Endothelial cell of umbilical vein (primary cell): ENCODE measurements at regions not wholly inside any gene's neighbourhood (a gene's known extent, or its start where the extent isn't known, plus 50 kb on each side); places are given as distances from the start of the nearest gene placed in this dataset.
"Not testable (repeated sequence)": the region's sequence is repeated elsewhere in the genome, so short reads cannot be mapped to it uniquely, and the experiment has no call there.

Experiments
- BruUV-seq: library from RNA; stranded (reverse); fragments of 400-500 nt; replicated peaks from 2 replicates; lab custom pipeline; 2021; lab: Mats Ljungman, UMichigan
- CTCF ChIA-PET: fragments of 300-600, 350-600 bp; sonication (Branson Sonifier 250); formaldehyde crosslinking; loops from one replicate; lab custom pipeline; 2021; ENCODE audit warnings: antibody characterized with exemption, inconsistent platforms; lab: Charles Lee
- POLR2A ChIA-PET: fragments of 300-600, 350-600 bp; sonication (Branson Sonifier 250); formaldehyde crosslinking; loops from one replicate; lab custom pipeline; 2021; ENCODE audit warnings: antibody characterized with exemption, inconsistent platforms; lab: Charles Lee
- DNase-seq: peaks from one replicate; pipeline ENCODE4 v3.0.0-alpha.2; 2011; ENCODE audit warnings: low read depth, low spot score
- FAIRE-seq: peaks from 2 replicates; lab custom pipeline; 2011; peaks lifted over from hg19 to GRCh38; lab: Jason Lieb, UNC
- H2AFZ ChIP-seq: 2 replicates; pipeline ENCODE4 v1.6.0; 2012; ENCODE audit warnings: low read depth, low read length, control low read depth, inconsistent platforms
- H3K27ac ChIP-seq: 2 replicates; pipeline ENCODE4 v1.5.1; 2011; ENCODE audit warnings: low read depth, mild to moderate bottlenecking, control low read depth, low read length, moderate library complexity; ENCODE audit not compliant: insufficient read depth
- H3K27me3 ChIP-seq, 2 experiments: 2 replicates each; pipeline versions ENCODE4 v1.6.0 to v1.6.1; 2011; ENCODE audit warnings: low read length in 2 of 2, mixed read lengths in 1 of 2; ENCODE audit not compliant: control insufficient read depth in 2 of 2, insufficient read depth in 2 of 2
- H3K36me3 ChIP-seq, 2 experiments: 2 replicates in 1 of 2; 3 replicates in 1 of 2; pipeline ENCODE4 v1.5.1; 2011; ENCODE audit warnings: low read length in 2 of 2, mild to moderate bottlenecking in 1 of 2, moderate library complexity in 1 of 2; ENCODE audit not compliant: control insufficient read depth in 2 of 2, insufficient read depth in 2 of 2; ENCODE audit errors: extremely low read depth in 1 of 2
- H3K4me1 ChIP-seq: 3 replicates; pipeline ENCODE4 v1.5.1; 2011; ENCODE audit warnings: mild to moderate bottlenecking, low read length; ENCODE audit not compliant: control insufficient read depth, insufficient read depth; ENCODE audit errors: extremely low read depth
- H3K4me2 ChIP-seq: 2 replicates; pipeline ENCODE4 v1.6.1; 2011; ENCODE audit warnings: low read length, control low read depth, mixed read lengths; ENCODE audit not compliant: insufficient read depth
- H3K4me3 ChIP-seq, 3 experiments: fragments of 200-600 bp in 1 of 3; sonication (generic), shearing (Covaris generic) in 1 of 3; replicated peaks in 1 of 3; 2 replicates each; pipeline ENCODE4 v1.5.1; 2011 to 2016; ENCODE audit warnings: control low read depth in 3 of 3, low read length in 3 of 3, mild to moderate bottlenecking in 2 of 3, inconsistent platforms in 1 of 3, low read depth in 1 of 3, moderate library complexity in 1 of 3; ENCODE audit not compliant: insufficient read depth in 1 of 3
- H3K79me2 ChIP-seq: 2 replicates; pipeline ENCODE4 v1.6.0; 2012; ENCODE audit warnings: low read length, inconsistent platforms; ENCODE audit not compliant: control insufficient read depth, insufficient read depth
- H3K9ac ChIP-seq: replicated peaks from 2 replicates; pipeline ENCODE3; 2011; ENCODE audit warnings: low read length, control low read depth; ENCODE audit not compliant: insufficient read depth; ENCODE audit errors: extremely low read depth
- H3K9me1 ChIP-seq: replicated peaks from 3 replicates; pipeline ENCODE4 v1.6.0; 2011; ENCODE audit warnings: mild to moderate bottlenecking, low read length; ENCODE audit not compliant: control insufficient read depth, insufficient read depth; ENCODE audit errors: extremely low read depth
- H3K9me3 ChIP-seq: replicated peaks from 2 replicates; pipeline ENCODE4 v1.5.1; 2012; ENCODE audit warnings: low read length, inconsistent platforms; ENCODE audit not compliant: control insufficient read depth, insufficient read depth
- H4K20me1 ChIP-seq: replicated peaks from 2 replicates; pipeline ENCODE3; 2011; ENCODE audit warnings: mild to moderate bottlenecking, low read length; ENCODE audit not compliant: control insufficient read depth, insufficient read depth; ENCODE audit errors: extremely low read depth
- EZH2 ChIP-seq: IDR thresholded peaks from 2 replicates; pipeline ENCODE4 v1.6.1; 2012; ENCODE audit warnings: borderline replicate concordance, low read depth, mild to moderate bottlenecking, moderate library complexity, low read length, inconsistent platforms; ENCODE audit not compliant: severe bottlenecking
- FOS ChIP-seq: IDR thresholded peaks from 2 replicates; pipeline ENCODE4 v1.6.1; 2011; ENCODE audit warnings: mild to moderate bottlenecking, low read length, moderate library complexity, borderline replicate concordance; ENCODE audit not compliant: insufficient read depth
- JUN ChIP-seq: IDR thresholded peaks from 2 replicates; pipeline ENCODE4 v1.6.1; 2011; ENCODE audit warnings: borderline replicate concordance, low read depth; ENCODE audit not compliant: insufficient read length, insufficient read depth
- MYC ChIP-seq: IDR thresholded peaks from one replicate; pipeline ENCODE4 v1.6.1; 2011; ENCODE audit warnings: mild to moderate bottlenecking, low read depth, low read length
- POLR2AphosphoS5 ChIP-seq: IDR thresholded peaks from 2 replicates; pipeline ENCODE4 v1.6.1; 2012; ENCODE audit warnings: low read depth, mild to moderate bottlenecking, control low read depth, low read length, moderate library complexity; ENCODE audit not compliant: insufficient read depth
- dilution Hi-C: fragments of 300-500 bp; cut with MboI; formaldehyde crosslinking; loops from one replicate; pipeline ENCODE4 v1.15.0; 2019; ENCODE audit warnings: low sequenced_read_pairs; ENCODE audit not compliant: extremely low pct_ligation_motif_present
- intact Hi-C: fragments of 100-400 bp; cut with micrococcal nuclease; formaldehyde crosslinking; loops from one replicate; pipeline ENCODE4 v1.10.0; 2022
- TF ChIP-seq, protein P1 (sequence below): IDR thresholded peaks from 2 replicates; pipeline ENCODE4 v1.6.1; 2011; ENCODE audit not compliant: insufficient read depth, insufficient read length
- TF ChIP-seq, protein P2 (sequence below), 2 donors: IDR thresholded peaks; 1 replicate in 1 of 2; 2 replicates in 1 of 2; pipeline ENCODE4 v1.5.1; 2011; ENCODE audit warnings: low read length in 2 of 2, mild to moderate bottlenecking in 2 of 2, moderate library complexity in 2 of 2, control low read depth in 1 of 2, inconsistent platforms in 1 of 2, low read depth in 1 of 2; ENCODE audit not compliant: insufficient read depth in 1 of 2; ENCODE audit errors: extremely low read depth in 1 of 2

DNA sequence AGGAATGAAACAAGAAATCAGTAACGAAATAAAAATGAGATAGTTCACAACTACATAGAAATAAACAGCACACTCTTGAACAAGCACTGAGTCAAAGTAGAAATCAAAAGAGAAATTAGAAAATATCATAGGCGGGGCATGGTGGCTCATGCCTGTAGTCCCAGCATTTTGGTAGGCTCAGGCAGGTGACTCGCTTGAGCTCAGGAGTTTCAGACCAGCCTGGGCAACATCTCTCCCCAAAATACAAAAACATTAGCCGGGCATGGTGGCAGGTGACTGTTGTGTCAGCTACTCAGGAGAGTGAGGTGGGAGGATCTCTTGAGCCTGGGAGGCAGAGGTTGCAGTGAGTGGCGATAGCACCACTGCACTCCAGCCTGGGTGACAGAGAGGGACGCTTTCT lies 714.4 kb downstream of the GLUD2 start:
- Histone ChIP-seq H2AFZ (no peak overlapping the region), H3K79me2 (no peaks in the 10 kb centered on the region), H3K4me2 (no peak overlapping the region), H3K9ac (no peak overlapping the region), H3K4me3 (no peak overlapping the region), H3K9me1 (no peaks in the 10 kb centered on the region), H3K9me3 (no peaks in the 10 kb centered on the region), H3K27me3 (no peaks in the 10 kb centered on the region), H3K4me1 (no peaks in the 10 kb centered on the region), H4K20me1 (no peaks in the 10 kb centered on the region), H3K36me3 (no peaks in the 10 kb centered on the region), H3K27ac (no peak overlapping the region)
- CTCF ChIA-PET, result no interaction called here
- intact Hi-C loops (no loop called here), dilution Hi-C loops (no loop called here)
- POLR2A ChIA-PET, result no interaction called here
- BruUV-seq, result no TSS peak
- DNase-seq (no peak), FAIRE-seq (no peak)
- TF ChIP-seq, protein P1, sequence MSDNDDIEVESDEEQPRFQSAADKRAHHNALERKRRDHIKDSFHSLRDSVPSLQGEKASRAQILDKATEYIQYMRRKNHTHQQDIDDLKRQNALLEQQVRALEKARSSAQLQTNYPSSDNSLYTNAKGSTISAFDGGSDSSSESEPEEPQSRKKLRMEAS, result no peak
- TF ChIP-seq FOS (no peak), JUN (no peak)

DNA sequence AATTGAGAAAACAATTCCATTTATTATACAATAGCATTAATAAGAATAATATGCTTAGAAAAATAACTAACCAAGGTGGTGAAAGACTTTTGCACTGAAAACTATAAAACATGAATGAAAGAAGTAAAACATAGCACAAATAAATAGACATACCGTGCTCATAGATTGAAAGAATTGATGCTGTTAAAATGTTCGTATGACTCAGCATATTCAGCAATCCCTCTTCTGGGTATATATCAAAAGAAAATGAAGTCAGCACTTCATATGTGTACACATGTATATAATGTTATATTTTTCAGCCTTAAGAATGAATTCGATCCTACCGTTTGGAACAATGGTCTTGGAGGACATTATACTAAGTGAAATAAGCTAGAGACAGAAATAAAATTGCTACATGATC lies 716.3 kb downstream of the GLUD2 start:
- Histone ChIP-seq H4K20me1 (no peaks in the 10 kb centered on the region), H3K9me1 (no peaks in the 10 kb centered on the region), H3K27me3 (no peaks in the 10 kb centered on the region), H3K36me3 (no peaks in the 10 kb centered on the region), H3K4me2 (no peak overlapping the region), H3K4me3 (no peak overlapping the region), H2AFZ (no peak overlapping the region), H3K79me2 (no peaks in the 10 kb centered on the region), H3K9ac (no peak overlapping the region), H3K4me1 (no peaks in the 10 kb centered on the region), H3K27ac (no peak overlapping the region), H3K9me3 (no peaks in the 10 kb centered on the region)
- dilution Hi-C loops, result no loop called here
- no TSS peak for BruUV-seq
- ChIA-PET CTCF (no interaction called here), POLR2A (no interaction called here)
- TF ChIP-seq, protein P1, result no peak
- TF ChIP-seq FOS, result no peak
- TF ChIP-seq JUN, result no peak
- no peak for TF ChIP-seq MYC
- no peak for TF ChIP-seq EZH2
- no peak for TF ChIP-seq POLR2AphosphoS5
- TF ChIP-seq, protein P2, sequence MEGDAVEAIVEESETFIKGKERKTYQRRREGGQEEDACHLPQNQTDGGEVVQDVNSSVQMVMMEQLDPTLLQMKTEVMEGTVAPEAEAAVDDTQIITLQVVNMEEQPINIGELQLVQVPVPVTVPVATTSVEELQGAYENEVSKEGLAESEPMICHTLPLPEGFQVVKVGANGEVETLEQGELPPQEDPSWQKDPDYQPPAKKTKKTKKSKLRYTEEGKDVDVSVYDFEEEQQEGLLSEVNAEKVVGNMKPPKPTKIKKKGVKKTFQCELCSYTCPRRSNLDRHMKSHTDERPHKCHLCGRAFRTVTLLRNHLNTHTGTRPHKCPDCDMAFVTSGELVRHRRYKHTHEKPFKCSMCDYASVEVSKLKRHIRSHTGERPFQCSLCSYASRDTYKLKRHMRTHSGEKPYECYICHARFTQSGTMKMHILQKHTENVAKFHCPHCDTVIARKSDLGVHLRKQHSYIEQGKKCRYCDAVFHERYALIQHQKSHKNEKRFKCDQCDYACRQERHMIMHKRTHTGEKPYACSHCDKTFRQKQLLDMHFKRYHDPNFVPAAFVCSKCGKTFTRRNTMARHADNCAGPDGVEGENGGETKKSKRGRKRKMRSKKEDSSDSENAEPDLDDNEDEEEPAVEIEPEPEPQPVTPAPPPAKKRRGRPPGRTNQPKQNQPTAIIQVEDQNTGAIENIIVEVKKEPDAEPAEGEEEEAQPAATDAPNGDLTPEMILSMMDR (IDR thresholded peaks at IDR 0.05; ENCODE audit: extremely low read depth in 1 of 2, insufficient read depth in 1 of 2, low read depth in 1 of 2, low read length in 2 of 2), result no peak
- intact Hi-C loops, result no loop called here
- DNase-seq (no peak), FAIRE-seq (no peak)

GRCh38 chrX:121768210-121768609 lies 720.8 kb downstream of the GLUD2 start:
- H3K9me1 ChIP-seq, H4K20me1 ChIP-seq, H3K36me3 ChIP-seq, H2AFZ ChIP-seq, BruUV-seq, dilution Hi-C loops, POLR2A ChIA-PET, CTCF ChIA-PET, intact Hi-C loops, H3K27ac ChIP-seq, H3K27me3 ChIP-seq, H3K4me3 ChIP-seq, H3K79me2 ChIP-seq, H3K4me2 ChIP-seq, FAIRE-seq, H3K9ac ChIP-seq, DNase-seq, H3K9me3 ChIP-seq, H3K4me1 ChIP-seq: not testable (repeated sequence)
